GM13977 (cell line): ENCODE measurements at regions not wholly inside any gene's neighbourhood (a gene's known extent, or its start where the extent isn't known, plus 50 kb on each side); places are given as distances from the start of the nearest gene placed in this dataset.
"Not testable (repeated sequence)": the region's sequence is repeated elsewhere in the genome, so short reads cannot be mapped to it uniquely, and the experiment has no call there.

ENCODE experiments used
- DNase-seq: peaks from one replicate; pipeline ENCODE4 v3.0.0; 2012; ENCODE audit warnings: low spot score
- CTCF ChIP-seq: IDR thresholded peaks from 2 replicates; pipeline ENCODE4 v1.5.1; 2012; ENCODE audit warnings: mild to moderate bottlenecking, control low read depth; ENCODE audit not compliant: insufficient read depth; ENCODE audit errors: extremely low read depth, missing control alignments
- in situ Hi-C: fragments of 300-500 bp; cut with MboI; formaldehyde crosslinking; loops from one replicate; pipeline ENCODE4 v1.12.0; 2022; ENCODE audit warnings: low sequenced_read_pairs, low pct_unique_long_range_greater_than_20kb, mixed read lengths, inconsistent platforms; ENCODE audit not compliant: unreplicated experiment

- DNase-seq: no peak
- in situ Hi-C loops: no loop called here
Observed at GRCh38 chr15:66883284-66883911, 181.4 kb downstream of the SMAD6 start.

DNA sequence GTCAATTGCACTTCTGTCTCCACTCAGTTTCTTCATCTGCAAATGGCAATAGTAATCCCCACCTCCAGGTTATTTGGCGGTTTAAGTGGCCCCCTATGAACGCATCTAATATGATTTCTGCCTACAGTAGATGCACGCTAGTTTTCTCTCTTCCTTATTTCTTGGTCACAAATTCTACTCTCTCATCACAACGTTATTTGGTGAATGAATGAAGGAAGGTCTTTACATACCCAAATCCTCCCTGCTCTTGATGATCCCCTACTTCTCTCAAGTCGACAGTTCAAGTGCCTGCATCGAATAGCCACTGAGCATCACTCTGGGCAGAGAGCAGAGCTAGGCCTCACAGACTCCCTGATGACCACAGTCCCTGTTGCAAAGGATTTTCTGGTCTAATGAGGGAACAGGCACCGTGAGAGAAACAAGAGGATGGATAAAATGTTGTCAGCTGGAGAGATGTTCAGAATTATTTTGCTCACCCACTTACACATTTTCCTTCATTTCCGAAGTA lies 181.2 kb upstream of the SMAD3 start:
- DNase-seq: no peak
- TF ChIP-seq CTCF: no peak
- in situ Hi-C loops: no loop called here

More at GRCh38 chr15:66883284-66883911, 181.4 kb downstream of the SMAD6 start:
- no peak for TF ChIP-seq CTCF

DNA sequence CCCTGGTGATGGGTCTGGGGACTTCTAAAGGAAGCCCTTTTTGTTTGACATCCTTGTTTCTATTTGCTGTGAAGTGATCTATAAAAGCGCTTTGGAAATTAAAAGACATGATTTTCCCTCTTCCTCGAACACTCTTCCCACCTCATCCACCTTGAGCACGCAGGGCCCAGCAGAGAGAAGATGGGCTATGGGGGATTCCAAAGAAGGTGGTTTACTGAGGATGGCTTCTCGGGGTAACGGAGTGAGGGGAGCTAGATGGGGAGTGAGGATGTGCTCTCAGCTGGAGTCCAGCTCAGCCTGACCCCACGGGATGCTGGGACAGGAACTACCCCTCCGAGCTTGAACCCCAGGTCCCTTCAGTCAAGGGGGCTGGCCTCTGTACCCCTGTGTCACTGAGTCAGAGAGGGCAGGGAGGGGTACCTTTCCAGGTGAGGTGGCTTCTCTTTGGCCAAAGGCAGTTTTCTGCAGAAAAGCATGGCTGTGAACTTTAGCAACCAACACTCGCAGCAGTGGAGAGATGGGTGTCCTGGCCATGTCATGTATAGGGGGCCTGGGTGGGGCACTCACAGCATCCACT lies 180.7 kb upstream of the SMAD3 start:
- no peak for TF ChIP-seq CTCF
- no peak for DNase-seq
- in situ Hi-C loops: no loop called here

DNA sequence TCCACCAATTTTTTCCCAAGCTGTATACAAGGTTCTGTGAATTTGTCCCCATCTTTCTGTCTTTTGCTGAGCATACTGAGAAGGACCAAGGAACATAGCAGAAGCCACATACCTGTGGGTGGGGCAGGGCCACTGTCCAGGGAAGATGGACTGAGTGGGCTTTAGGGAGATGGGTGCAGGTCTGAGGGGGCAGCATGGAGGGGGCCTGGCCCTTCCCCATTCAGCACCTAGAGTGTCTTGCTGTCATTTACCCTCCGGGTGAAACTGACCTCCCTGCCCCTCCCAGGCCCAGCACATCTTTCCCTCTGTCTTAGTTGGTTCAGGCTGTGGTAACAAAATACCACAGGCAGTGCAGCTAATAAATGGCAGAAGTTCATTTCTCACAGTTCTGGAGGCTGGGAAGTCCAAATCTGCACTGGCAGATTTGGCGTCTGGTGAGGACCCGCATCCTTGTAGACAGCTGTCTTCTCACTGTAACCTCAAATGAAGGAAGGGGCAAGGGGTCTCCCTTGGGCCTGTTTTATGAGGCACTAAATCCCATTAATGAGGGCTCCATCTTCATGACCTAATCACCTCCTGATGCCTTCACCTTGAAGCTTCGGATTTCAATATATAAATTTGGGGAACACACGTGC lies 180.0 kb upstream of the SMAD3 start:
- in situ Hi-C loops: no loop called here

DNA sequence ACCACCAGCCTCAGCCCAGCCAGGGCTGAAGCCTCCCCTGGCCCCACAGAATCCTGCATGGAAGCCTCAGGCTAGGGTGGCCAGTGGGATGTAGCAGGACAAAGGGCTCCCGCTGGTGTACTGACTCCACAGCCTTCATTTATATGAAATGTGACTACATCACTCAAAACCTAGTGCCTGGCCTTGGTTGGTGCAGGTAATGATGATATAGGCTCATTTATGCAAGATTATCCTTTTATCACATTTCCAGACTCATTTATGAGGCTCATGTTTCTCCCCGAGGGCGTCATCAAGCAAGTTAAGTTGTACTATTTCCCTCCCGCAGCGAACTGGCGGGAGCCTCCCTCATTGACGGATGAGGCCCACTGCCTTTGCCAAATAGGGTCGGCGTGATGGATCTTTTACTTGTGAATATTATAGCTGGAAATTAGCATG lies 179.1 kb upstream of the SMAD3 start:
- in situ Hi-C loops: no loop called here
- DNase-seq: no peak
- TF ChIP-seq CTCF: no peak

More for the DNA sequence above, 180.0 kb upstream of the SMAD3 start:
- TF ChIP-seq CTCF: no peak
- no peak for DNase-seq

GRCh38 chr15:66886686-66887273 lies 178.6 kb upstream of the SMAD3 start:
- TF ChIP-seq CTCF: no peak
- DNase-seq: no peak
- in situ Hi-C loops: no loop called here

DNA sequence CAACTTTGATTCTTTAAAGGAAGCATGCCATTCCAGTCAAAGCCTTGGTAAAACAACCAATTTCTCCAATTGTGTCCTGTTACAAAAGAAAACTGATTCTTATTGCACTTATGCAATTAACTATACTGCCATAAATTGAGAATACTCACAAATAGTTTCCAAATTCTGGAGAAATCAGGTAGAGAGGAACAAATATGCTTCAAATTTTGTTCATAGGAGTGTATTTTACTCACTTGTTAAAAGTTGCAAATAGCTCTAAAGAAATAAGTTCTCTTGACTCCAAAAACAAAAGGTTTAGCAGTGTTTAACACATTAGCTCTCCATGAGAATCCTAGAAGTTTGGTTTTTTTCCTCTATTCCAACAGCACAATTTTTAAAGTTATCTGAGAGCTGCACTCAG lies 176.1 kb upstream of the SMAD3 start:
- in situ Hi-C loops, DNase-seq: not testable (repeated sequence)
